HG02798 (cell line): ENCODE measurements at regions not wholly inside any gene's neighbourhood (a gene's known extent, or its start where the extent isn't known, plus 50 kb on each side); places are given as distances from the start of the nearest gene placed in this dataset.
"Not testable (repeated sequence)": the region's sequence is repeated elsewhere in the genome, so short reads cannot be mapped to it uniquely, and the experiment has no call there.

ENCODE experiments used
- ATAC-seq: cut with Tn5 transposase; IDR thresholded peaks from one replicate; pipeline ENCODE4 v1.9.1; 2021; ENCODE audit warnings: mild to moderate bottlenecking; ENCODE audit not compliant: unreplicated experiment, poor library complexity

DNA sequence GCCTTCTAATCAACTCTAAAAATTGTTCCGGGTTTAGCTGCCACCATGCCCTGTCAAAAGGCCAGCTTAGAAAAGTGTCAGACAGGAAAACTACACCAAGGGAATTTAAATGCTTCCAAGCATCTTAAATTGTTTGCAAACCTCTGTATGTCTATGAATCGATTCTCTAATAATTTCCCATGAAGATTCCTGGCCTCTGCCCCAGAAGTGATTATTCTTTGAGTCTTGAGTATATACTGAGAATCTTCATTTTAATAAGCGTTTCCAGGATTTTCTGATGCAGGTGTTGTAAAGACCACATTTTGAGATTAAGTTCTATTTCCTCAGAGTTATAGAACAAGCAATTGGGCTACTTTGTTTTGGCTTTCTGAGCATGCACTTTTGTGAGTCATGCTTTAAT lies 471.8 kb upstream of the JAG1 start:
- ATAC-seq = no peak

DNA sequence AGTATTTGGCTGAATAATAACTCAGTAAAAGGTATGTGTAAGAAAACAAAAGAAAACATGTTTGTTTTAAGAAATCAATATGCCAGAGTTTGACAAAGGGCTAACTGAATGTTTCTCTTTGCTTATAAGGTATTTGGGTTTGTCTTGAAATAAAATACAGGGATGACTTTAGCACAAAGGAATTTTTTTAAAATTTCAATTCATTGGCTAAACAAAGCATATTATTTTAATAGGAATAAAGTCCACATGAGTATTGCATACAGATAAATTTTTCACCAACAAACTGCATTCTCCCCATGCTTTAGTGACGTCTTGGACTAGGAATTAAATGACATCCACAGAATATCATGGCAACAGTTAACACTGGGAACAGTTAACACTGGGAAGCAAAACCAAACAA lies 480.0 kb upstream of the JAG1 start:
- no peak for ATAC-seq

DNA sequence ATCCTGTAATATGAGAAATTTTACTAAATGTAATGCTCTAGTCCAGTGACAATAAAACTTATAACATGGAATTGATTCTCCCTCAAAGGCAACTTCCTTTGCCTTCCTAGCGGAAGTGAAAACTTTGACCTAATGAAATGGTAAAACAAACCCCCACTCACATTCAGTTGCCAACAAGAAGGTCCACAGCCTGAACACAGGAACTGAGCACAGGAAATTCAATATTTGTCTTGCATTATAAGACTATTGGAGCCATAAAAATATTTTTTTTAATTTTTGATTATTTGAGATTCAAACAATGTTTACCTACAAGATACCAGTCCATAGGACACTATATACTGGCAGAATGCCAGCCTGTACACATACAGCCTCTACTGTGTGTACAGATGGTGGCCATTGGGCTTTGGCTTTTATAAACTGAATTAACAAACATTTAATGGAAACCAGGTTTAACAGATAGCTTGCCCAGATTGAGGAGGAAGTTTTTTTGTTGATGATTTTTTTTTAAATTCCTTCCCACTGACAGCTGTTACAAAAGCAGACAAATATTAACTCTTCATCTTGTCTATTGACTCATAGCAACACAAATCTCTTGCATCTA lies 481.5 kb upstream of the JAG1 start:
- no peak for ATAC-seq

DNA sequence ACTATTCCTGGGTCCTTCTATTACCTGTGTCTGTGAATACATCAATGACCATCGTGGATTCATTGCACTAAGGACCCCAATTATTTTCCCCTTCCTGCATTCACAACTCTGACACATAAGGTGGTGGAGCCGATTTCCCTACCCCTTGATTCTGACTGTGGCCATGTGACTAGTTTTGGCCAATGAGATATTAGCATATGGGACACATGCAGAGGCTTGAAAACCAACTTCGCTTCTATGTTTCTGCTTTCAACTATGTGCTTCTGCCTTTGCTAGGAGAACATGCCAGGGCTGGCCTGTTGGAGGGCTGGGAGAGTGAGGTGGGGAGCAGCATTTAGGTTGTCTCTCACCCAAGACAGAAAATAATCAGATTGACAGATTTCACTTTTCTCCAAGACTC lies 483.1 kb upstream of the JAG1 start:
- no peak for ATAC-seq

DNA sequence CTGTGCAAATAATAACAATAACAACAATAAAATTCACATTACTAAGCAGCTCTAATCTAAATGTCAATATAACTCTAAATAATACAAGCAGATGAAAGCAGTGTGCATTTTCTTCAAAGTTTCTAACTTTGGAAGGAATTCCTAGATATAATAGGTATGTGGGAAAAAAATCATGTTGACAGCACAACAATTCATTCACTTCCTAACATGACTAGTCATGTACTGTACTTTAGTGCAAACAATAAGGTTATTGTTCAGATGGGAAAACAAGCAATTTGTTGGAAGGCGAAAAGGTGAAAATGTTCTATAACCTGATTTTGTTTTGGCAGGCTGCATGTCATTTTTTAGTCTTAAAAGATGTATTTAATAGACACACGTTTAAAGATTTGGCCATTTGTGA lies 484.3 kb upstream of the JAG1 start:
- no peak for ATAC-seq

DNA sequence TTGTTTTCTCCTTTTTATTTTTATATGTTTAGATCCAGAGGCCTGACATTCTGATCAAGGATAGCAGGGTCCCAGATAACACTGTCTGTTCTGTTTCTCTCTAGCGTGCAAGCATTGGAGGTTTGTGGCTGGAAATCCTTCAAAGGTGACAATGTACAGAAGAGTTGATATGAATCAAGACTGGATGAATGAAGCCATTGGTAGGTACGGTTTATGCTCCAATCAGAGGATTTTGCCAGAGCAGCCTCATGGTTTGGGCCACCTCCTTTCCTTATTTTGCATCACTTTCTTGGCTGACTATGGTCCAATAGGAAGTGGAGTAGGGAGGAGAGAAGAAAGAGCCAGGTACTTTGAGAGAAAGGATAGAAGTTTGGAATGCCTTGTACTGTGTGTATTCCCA lies 484.8 kb upstream of the JAG1 start:
- no peak for ATAC-seq

DNA sequence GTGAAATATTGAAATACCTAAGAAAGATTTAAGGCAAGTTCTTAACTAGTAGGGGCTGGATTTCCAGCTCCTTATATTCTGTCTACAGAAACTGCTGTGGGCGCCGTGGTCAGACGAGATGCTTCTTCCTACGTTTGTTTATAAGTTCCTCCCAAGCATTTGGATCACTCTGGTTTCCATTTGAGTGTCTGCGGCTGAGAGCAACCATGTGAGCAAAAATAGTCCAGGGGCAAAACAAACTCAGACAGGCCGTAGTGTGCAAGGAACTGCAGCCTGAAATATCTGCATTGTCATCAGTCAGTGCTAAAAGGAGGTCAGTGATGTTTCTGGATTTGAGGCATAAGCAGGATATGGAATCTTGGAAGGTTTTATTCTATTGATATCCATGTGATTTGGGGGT lies 485.9 kb upstream of the JAG1 start:
- ATAC-seq = no peak

DNA sequence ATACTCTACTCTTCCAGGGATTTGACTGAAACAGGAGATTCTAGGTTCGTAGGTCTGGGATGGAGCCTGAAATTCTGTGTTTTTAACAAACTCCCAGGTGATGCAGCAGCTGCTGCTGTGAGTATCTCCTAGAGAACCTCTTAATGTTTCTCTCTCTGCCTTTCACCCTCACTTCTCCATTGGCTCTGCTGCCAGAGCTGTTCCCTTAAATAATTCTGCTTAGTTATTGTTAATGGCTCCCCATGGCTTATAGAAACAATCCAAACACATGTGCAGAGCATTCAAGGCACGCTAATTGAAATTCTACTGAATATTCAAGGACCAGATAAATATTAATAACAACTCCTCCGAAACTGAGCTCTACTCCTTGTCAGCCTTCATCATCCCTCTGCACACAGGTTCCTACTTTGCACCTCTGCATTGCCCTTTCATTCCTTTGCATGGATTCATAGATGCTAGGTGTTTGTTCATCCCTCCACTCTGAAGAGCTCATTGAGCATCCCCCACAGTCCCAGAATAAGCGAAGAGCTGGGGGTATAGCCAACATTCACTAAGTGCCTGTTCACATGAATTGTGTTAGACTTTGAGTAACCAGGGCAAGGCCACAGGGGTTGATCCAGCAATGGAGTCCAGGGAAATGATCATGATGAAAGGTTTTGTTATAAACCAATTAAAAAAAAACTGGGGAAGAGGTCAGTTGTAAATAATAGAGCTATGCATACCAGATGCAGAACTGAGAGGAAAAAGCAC lies 488.4 kb upstream of the JAG1 start:
- ATAC-seq = no peak

DNA sequence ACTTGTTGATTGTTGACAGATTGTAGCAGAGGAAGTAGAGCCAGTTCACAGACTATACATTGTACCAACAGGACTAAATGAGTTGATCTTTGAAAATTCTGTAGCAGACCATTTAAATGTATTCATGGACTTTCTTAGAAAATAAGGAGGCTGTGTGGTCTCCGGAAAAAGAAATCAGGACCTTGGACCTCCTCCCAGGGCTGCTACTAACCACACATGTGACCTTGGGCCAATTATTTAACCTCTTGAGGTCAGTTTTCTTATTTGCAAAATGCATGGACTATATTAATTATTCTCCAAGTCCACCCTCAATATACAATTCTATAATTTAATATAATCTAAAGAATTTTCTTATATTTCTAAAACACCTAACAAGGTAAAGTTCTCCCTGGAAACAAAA lies 492.0 kb upstream of the JAG1 start:
- no peak for ATAC-seq

DNA sequence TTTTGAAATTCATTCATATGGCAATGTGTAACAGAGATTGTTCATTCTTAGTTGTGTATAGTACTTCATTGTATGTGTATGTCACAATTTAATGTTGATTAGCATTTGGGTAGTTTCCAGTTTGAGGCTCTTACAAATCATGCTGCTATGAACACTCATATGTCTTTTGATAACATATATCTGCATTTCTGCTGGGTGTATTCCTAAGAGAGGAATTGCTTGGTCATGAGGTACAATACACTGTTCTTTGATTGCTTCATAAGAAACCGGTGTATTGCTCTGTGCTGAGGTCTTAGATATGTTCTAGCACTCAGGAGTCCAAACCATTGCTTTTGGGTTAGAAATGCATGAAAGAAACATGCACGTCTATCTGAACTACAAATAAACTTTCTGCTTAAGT lies 492.9 kb upstream of the JAG1 start:
- ATAC-seq = no peak

DNA sequence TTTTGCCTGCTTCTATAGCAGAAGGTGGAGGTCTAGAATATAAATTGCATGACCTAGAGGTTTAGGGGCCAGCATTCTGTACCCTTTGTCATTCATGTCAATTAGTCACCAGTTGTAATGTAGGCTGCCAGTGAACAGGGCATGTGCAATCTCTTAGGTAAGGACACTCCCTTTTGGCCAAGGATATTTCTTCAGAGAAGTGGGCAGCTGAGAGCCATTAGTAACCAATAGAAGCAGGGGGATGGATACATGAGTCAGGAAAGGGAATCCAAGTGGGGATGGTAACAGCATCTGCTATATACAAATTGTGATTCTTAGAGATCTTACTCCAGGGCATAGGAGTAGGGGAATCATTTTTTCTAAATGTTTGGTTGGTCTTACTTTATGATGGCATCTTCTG lies 494.2 kb upstream of the JAG1 start:
- no peak for ATAC-seq

DNA sequence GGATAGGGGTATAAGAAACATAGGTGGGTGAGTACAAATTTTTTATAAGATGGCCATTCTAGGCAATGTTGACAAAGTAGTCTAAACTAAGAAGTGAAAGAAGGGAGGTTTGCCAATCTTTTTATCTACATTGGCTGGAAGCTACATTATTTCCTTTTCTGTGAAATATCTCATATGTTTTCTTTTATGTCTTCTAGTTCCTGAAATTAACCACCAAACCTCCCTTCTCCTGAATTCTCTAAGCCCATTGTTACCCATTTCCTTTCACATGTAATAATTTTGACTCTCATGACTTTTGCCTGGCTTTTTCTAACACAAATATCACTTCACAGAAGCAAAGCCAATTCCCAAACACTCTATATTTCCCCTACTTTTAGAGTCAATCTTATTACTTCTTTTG lies 496.2 kb upstream of the JAG1 start:
- ATAC-seq = no peak

DNA sequence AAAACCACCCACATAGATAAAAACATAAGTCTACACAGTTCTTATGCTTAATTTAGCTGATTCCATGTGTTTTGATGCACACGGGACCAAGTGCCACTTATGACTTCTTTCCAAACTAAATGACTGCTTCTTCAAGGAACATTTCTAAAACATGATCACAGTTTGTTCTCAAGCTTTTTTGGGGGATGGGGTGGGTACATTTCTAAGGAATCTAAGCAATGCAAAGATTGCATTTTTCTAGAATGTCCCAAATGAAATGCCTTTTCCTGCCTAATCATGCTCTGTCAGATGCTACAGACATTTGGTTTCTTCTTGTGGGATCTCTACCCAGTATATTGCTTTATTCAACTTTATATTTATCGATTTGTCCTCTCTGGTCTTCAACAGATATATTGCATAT lies 496.8 kb upstream of the JAG1 start:
- no peak for ATAC-seq

DNA sequence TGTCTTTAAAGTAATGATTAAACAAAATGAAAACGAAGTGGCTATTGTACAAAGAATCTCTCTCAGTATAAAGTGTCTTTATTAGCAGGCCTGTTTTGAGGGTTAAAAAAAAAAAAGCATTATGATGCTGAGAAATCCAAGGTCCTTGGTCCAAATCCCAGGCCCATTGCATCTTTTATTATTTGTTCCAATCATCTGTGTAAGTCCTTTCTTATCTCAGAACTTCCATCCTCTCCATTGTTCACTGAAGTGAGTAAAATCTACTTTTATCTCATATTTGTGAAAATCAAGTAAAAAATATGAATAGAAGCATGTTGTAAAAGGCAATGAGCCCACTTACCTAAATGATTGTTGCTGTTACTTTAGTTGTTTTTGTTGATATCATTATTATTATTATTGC lies 499.1 kb upstream of the JAG1 start:
- no peak for ATAC-seq

DNA sequence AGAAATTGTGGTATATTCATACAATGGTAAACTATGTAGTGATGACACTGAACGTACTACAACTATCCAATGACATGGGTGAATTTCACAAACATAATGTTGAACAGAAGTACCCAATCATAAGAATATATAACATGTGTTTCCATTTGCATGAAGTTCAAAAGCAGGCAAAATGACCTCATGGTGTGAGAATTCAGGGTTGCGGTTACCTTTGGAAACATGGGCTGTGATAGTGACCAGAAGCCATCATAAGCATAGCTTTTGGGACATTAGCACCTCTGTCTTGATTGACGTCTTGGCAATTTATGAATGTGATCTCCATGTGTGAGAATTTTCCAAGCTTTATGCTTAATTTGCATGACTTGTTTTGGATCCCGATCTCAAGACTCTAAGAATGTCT lies 500.1 kb upstream of the JAG1 start:
- ATAC-seq = no peak

DNA sequence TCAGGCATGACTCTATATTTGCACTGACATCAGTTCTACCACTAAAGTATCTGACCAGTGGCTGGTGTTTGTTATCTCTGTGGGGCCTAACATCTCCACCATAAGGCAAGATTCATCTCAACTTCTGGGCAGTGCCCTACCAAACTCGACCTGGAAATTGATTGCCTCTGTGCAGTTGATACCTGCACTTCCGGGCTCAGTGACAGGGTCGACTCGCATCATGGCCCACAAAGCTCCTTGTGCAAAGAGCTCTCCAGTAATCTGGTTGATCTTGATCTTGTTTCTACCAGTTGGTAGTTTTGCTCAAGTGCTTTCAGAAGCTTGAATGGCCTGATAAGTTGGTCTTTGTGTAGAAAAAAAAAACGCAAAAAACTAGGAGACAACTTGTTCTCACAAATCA lies 501.1 kb upstream of the JAG1 start:
- no peak for ATAC-seq

DNA sequence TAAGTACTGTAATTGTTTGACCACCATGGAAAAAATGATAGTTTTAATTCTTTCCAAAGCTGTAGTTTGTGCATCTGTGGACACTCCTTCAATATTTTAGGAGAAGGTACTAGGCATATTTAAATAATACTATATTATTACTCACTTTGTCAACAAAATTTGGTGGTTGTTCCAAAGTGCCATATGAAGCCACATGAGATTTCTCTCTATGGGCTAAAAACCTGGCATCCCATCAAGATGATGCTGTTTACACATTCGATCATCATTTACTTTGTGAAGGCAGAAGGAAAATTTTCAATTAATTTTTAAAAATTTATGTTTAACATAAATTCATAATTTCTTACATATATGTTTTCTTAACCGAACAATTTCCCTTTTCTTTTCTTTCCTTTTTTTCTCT lies 502.6 kb upstream of the JAG1 start:
- ATAC-seq = no peak

DNA sequence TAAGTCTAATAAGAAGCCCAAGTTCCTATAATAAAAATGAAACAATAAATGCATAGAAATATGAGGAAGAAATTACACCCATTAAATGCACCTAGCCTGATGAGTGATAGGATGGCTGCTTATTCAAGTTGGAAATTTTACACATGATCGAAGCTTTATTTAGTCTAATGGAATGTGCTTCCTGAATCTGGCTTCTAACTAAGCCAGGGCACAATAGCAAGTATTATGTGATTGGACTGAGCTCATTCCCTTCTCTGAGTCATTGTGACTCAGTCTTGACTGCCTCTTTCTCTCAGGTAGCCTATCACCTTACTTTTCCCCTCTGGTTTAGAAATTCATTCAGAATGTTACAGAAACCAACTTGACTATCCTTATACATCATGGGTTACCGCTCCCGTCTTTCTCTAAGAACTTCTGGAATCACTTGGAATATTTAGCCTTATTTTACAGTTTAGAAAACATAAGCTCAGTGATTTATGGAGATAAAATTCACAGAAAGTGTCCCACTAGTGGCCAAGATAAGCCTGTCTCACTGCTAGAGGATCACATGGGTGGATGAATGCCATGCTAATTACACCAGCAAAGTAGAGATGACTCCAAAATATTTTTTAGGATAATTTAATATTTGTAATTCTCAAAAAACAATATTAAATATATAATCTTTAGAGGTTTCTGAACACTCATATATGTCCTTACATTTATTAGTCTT lies 505.3 kb upstream of the JAG1 start:
- no peak for ATAC-seq

DNA sequence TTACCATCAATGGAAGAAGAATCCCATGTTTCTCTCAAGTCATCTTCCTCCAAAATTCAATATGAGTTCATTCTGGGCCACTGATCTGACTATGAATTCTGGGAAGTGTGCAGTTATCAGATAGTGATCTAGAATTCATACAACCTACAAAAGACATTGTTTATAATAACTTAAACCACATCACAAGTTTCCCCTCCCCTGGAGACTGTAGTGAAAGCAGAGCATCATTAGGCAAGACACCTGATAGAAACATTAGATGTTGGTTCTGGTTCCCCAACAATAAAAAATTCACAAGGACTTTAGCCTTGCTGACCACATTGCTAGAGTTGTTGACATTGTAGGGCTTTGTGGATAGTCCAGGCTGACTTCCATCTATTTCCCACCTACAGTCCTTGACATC lies 506.4 kb upstream of the JAG1 start:
- no peak for ATAC-seq

DNA sequence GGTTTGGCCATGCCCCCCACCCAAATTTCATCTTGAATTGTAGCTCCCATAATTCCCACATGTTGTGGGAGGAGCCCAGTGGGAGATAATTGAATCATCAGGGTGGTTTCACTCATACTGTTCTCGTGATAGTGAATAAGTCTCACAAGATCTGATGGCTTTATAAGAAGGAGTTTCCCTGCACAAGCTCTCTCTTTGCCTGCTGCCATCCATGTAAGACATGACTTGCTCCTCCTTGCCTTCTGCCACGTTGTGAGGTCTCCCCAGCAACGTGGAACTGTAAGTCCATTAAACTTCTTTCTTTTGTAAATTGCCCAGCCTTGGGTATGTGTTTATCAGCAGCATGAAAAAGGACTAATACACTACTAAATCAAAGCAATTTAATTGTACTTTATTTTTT lies 507.3 kb upstream of the JAG1 start:
- ATAC-seq = not testable (repeated sequence)

DNA sequence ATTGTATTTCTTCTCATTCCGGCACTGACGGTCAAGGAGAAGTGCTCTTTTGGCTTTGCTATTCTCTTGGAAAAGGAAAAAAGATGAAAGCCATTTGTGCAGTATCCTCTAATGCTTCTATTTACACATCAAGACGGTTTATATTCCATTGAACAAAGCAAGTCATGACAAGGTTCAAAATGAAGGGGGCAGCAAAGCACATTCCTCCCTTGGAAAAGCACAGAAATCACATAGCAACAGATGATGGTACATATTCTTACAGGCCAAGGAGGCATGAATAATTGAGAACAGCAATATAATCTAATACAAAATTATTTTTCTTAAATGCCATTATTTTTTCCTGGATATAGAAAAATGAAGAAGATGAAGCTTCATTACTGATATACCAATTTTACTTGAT lies 508.2 kb upstream of the JAG1 start:
- no peak for ATAC-seq

DNA sequence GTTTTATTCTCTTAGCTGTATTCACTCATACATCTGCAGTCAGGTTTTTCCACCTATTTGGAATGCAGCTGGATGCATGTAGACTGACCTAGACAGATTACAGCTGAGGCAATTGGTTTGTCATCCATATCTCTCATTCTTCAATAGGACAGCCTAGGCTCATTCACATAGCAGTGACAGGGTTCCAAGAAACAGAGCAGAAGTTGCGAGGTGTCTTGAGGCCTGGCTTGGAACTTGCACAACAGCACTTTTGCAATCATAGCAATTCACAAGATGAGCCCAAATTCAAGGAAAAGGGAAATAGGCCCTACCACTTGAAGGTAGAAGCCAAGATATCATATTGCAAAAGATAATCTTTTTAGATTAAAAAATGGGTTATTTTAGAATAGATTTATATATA lies 508.9 kb upstream of the JAG1 start:
- no peak for ATAC-seq
